Neural cell (in vitro differentiated cells): ENCODE measurements at regions not wholly inside any gene's neighbourhood (a gene's known extent, or its start where the extent isn't known, plus 50 kb on each side); places are given as distances from the start of the nearest gene placed in this dataset.

Source experiments
- EP300 ChIP-seq: fragments of 450-650 bp; conservative IDR thresholded peaks from 2 replicates; pipeline ENCODE4 v1.6.1; 2014; ENCODE audit warnings: antibody characterized with exemption, mild to moderate bottlenecking, moderate library complexity; ENCODE audit not compliant: poor library complexity, severe bottlenecking
- EZH2 ChIP-seq: fragments of 200-600, 300-800 bp; shearing (Covaris generic), sonication (generic); IDR thresholded peaks from 2 replicates; pipeline ENCODE4 v1.6.1; 2014; ENCODE audit warnings: antibody characterized with exemption, low read length, borderline replicate concordance, mild to moderate bottlenecking; ENCODE audit not compliant: insufficient read depth, poor library complexity, severe bottlenecking
- MXI1 ChIP-seq: fragments of 450-650 bp; conservative IDR thresholded peaks from 2 replicates; pipeline ENCODE4 v1.6.1; 2014; ENCODE audit warnings: antibody characterized with exemption, mild to moderate bottlenecking; ENCODE audit not compliant: poor library complexity, severe bottlenecking
- POLR2AphosphoS5 ChIP-seq: IDR thresholded peaks from 2 replicates; pipeline ENCODE4 v1.6.1; 2012
- RAD21 ChIP-seq: fragments of 450-650 bp; conservative IDR thresholded peaks from 2 replicates; pipeline ENCODE4 v1.6.1; 2014; ENCODE audit warnings: antibody characterized with exemption, mild to moderate bottlenecking, moderate library complexity
- SMC3 ChIP-seq: fragments of 450-650 bp; conservative IDR thresholded peaks from 2 replicates; pipeline ENCODE4 v1.6.1; 2014; ENCODE audit warnings: antibody characterized with exemption, mild to moderate bottlenecking, moderate library complexity; ENCODE audit not compliant: poor library complexity
- TAF1 ChIP-seq: IDR thresholded peaks from 2 replicates; pipeline ENCODE4 v1.6.1; 2012; ENCODE audit warnings: low read depth
- TF ChIP-seq, protein P1 (sequence below): fragments of 450-650 bp; IDR thresholded peaks from 2 replicates; pipeline ENCODE4 v1.5.1; 2014; ENCODE audit warnings: antibody characterized with exemption, mild to moderate bottlenecking, moderate library complexity; ENCODE audit not compliant: poor library complexity, severe bottlenecking
- TF ChIP-seq, protein P2 (sequence below): IDR thresholded peaks from 2 replicates; pipeline ENCODE4 v1.6.1; 2012; ENCODE audit warnings: borderline replicate concordance

DNA sequence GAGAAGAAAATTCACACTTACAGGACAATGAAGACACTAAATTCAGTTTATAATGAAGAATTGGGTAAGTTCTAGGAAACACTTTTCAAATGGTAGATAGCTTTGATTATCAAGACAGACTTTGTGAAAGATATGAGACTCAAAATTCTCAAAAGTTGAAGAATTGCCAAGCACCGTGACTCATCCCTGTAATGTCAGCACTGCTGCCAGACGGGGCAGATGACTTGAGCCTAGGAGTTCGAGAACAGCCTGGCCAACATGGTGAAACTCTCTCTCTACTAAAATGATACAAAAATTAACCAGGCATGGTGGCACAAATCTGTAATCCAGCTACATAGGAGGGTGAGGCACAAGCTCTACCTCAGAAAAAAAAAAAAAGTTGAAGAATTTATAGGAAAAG, 1820.1 kb upstream of the LRRTM1 start:
- TF ChIP-seq, protein P1, sequence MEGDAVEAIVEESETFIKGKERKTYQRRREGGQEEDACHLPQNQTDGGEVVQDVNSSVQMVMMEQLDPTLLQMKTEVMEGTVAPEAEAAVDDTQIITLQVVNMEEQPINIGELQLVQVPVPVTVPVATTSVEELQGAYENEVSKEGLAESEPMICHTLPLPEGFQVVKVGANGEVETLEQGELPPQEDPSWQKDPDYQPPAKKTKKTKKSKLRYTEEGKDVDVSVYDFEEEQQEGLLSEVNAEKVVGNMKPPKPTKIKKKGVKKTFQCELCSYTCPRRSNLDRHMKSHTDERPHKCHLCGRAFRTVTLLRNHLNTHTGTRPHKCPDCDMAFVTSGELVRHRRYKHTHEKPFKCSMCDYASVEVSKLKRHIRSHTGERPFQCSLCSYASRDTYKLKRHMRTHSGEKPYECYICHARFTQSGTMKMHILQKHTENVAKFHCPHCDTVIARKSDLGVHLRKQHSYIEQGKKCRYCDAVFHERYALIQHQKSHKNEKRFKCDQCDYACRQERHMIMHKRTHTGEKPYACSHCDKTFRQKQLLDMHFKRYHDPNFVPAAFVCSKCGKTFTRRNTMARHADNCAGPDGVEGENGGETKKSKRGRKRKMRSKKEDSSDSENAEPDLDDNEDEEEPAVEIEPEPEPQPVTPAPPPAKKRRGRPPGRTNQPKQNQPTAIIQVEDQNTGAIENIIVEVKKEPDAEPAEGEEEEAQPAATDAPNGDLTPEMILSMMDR, result no peak
- TF ChIP-seq EZH2, result no peak
- no peak for TF ChIP-seq POLR2AphosphoS5
- TF ChIP-seq RAD21, result no peak
- no peak for TF ChIP-seq EP300
- no peak for TF ChIP-seq SMC3
- TF ChIP-seq TAF1, result no peak
- TF ChIP-seq, protein P2, sequence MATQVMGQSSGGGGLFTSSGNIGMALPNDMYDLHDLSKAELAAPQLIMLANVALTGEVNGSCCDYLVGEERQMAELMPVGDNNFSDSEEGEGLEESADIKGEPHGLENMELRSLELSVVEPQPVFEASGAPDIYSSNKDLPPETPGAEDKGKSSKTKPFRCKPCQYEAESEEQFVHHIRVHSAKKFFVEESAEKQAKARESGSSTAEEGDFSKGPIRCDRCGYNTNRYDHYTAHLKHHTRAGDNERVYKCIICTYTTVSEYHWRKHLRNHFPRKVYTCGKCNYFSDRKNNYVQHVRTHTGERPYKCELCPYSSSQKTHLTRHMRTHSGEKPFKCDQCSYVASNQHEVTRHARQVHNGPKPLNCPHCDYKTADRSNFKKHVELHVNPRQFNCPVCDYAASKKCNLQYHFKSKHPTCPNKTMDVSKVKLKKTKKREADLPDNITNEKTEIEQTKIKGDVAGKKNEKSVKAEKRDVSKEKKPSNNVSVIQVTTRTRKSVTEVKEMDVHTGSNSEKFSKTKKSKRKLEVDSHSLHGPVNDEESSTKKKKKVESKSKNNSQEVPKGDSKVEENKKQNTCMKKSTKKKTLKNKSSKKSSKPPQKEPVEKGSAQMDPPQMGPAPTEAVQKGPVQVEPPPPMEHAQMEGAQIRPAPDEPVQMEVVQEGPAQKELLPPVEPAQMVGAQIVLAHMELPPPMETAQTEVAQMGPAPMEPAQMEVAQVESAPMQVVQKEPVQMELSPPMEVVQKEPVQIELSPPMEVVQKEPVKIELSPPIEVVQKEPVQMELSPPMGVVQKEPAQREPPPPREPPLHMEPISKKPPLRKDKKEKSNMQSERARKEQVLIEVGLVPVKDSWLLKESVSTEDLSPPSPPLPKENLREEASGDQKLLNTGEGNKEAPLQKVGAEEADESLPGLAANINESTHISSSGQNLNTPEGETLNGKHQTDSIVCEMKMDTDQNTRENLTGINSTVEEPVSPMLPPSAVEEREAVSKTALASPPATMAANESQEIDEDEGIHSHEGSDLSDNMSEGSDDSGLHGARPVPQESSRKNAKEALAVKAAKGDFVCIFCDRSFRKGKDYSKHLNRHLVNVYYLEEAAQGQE, result no peak
- no peak for TF ChIP-seq MXI1
